ENCODE measurements at regions not wholly inside any gene's neighbourhood (a gene's known extent, or its start where the extent isn't known, plus 50 kb on each side); places are given as distances from the start of the nearest gene placed in this dataset.

DNA sequence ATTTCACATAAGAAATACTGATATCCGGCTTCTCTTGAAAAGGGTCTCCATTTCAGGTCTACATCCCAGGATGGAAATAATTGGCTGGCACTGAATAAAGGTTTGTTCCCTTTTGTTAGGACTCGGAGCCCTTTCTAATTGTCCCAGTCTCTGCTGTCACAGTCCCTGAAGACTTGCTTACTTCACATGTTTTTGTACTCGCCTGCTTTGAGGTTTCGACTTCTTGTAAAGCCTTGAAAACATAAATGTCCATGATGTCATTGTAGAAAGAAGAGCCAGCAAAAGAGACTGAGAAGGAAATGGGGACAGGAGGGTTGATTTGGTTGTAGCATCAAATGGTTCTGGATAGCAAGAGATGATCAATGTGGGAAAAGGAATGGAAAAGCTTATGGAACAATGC, 963.4 kb upstream of the SEMA6D start:
- ChIA-PET POLR2A (no interaction called here), CTCF (interaction anchor here (0.6 kb wide), 1 partner anchor 341 kb away, joined by 3 read pairs; no protein-coding TSS in a partner anchor)
- no peak overlapping the region for H3K27ac ChIP-seq
- DNase-seq (ENCODE audit: low read depth in 1 of 2, low spot score in 1 of 2), result no peak
- FAIRE-seq, result no peak
- TF ChIP-seq NR3C1 (IDR thresholded peaks at IDR 0.05) (no peak), HMGXB4 (CRISPR knock-in tag; IDR thresholded peaks at IDR 0.05; ENCODE audit: borderline replicate concordance) (no peak), HEYL (CRISPR knock-in tag; IDR thresholded peaks at IDR 0.05) (no peak), CBX8 (IDR thresholded peaks at IDR 0.05) (no peak), HOXB5 (CRISPR knock-in tag; IDR thresholded peaks at IDR 0.05) (no peak), SREBF2 (IDR thresholded peaks at IDR 0.05) (no peak), HDAC2 (IDR thresholded peaks at IDR 0.05) (no peak), BHLHE40 (IDR thresholded peaks at IDR 0.05; ENCODE audit: low read depth, low read length) (no peak), NPAS2 (CRISPR knock-in tag; IDR thresholded peaks at IDR 0.05; ENCODE audit: borderline replicate concordance) (no peak), CBX2 (IDR thresholded peaks at IDR 0.05; ENCODE audit: borderline replicate concordance, low read depth) (no peak), PHF8 (IDR thresholded peaks at IDR 0.05; ENCODE audit: borderline replicate concordance, low read depth) (no peak)
- TF ChIP-seq, protein P1, sequence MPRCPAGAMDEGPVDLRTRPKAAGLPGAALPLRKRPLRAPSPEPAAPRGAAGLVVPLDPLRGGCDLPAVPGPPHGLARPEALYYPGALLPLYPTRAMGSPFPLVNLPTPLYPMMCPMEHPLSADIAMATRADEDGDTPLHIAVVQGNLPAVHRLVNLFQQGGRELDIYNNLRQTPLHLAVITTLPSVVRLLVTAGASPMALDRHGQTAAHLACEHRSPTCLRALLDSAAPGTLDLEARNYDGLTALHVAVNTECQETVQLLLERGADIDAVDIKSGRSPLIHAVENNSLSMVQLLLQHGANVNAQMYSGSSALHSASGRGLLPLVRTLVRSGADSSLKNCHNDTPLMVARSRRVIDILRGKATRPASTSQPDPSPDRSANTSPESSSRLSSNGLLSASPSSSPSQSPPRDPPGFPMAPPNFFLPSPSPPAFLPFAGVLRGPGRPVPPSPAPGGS (IDR thresholded peaks at IDR 0.05), result no peak
- TF ChIP-seq, protein P2, sequence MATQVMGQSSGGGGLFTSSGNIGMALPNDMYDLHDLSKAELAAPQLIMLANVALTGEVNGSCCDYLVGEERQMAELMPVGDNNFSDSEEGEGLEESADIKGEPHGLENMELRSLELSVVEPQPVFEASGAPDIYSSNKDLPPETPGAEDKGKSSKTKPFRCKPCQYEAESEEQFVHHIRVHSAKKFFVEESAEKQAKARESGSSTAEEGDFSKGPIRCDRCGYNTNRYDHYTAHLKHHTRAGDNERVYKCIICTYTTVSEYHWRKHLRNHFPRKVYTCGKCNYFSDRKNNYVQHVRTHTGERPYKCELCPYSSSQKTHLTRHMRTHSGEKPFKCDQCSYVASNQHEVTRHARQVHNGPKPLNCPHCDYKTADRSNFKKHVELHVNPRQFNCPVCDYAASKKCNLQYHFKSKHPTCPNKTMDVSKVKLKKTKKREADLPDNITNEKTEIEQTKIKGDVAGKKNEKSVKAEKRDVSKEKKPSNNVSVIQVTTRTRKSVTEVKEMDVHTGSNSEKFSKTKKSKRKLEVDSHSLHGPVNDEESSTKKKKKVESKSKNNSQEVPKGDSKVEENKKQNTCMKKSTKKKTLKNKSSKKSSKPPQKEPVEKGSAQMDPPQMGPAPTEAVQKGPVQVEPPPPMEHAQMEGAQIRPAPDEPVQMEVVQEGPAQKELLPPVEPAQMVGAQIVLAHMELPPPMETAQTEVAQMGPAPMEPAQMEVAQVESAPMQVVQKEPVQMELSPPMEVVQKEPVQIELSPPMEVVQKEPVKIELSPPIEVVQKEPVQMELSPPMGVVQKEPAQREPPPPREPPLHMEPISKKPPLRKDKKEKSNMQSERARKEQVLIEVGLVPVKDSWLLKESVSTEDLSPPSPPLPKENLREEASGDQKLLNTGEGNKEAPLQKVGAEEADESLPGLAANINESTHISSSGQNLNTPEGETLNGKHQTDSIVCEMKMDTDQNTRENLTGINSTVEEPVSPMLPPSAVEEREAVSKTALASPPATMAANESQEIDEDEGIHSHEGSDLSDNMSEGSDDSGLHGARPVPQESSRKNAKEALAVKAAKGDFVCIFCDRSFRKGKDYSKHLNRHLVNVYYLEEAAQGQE (IDR thresholded peaks at IDR 0.05), result no peak
- TF ChIP-seq, protein P3, sequence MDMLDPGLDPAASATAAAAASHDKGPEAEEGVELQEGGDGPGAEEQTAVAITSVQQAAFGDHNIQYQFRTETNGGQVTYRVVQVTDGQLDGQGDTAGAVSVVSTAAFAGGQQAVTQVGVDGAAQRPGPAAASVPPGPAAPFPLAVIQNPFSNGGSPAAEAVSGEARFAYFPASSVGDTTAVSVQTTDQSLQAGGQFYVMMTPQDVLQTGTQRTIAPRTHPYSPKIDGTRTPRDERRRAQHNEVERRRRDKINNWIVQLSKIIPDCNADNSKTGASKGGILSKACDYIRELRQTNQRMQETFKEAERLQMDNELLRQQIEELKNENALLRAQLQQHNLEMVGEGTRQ (IDR thresholded peaks at IDR 0.05), result no peak
- H3K4me3 ChIP-seq, result no peak overlapping the region
- H3K9me3 ChIP-seq, result no peaks in the 10 kb centered on the region
- no peaks in the 10 kb centered on the region for H3K4me1 ChIP-seq
- whole genome bisulfite sequencing (ENCODE audit: missing lambda C conversion rate), result 15% methylated on average over 4 of the region's 4 CpGs
- H3K4me2 ChIP-seq, result no peak overlapping the region
- no peak for ATAC-seq

GRCh38 chr15:46763091-46763490, 954.2 kb upstream of the SEMA6D start:
- H3K4me1 ChIP-seq, result no peaks in the 10 kb centered on the region
- H3K9me3 ChIP-seq, result no peaks in the 10 kb centered on the region
- no peak overlapping the region for H3K27ac ChIP-seq
- WGBS (ENCODE audit: missing lambda C conversion rate), result 36% methylated on average over 1 of the region's 1 CpG
- ChIA-PET CTCF (no interaction called here), POLR2A (no interaction called here)
- no peak for DNase-seq (ENCODE audit: low read depth in 1 of 2, low spot score in 1 of 2)
- H3K4me2 ChIP-seq, result no peak overlapping the region
- FAIRE-seq, result no peak
- no peak for ATAC-seq
- TF ChIP-seq RARB (CRISPR knock-in tag; IDR thresholded peaks at IDR 0.05) (no peak), HMGXB4 (CRISPR knock-in tag; IDR thresholded peaks at IDR 0.05; ENCODE audit: borderline replicate concordance) (no peak), ZFP36 (IDR thresholded peaks at IDR 0.05; ENCODE audit: borderline replicate concordance, partially characterized antibody) (no peak), HEYL (CRISPR knock-in tag; IDR thresholded peaks at IDR 0.05) (no peak), POLR2AphosphoS2 (conservative IDR thresholded peaks at IDR 0.05; ENCODE audit: low read length) (no peak), ESRRA (IDR thresholded peaks at IDR 0.05; ENCODE audit: borderline replicate concordance, low read length) (no peak), HES2 (IDR thresholded peaks at IDR 0.05) (no peak), FOSL2 (IDR thresholded peaks at IDR 0.05) (no peak), FOSL2 (CRISPR knock-in tag; IDR thresholded peaks at IDR 0.05) (no peak), CEBPB (IDR thresholded peaks at IDR 0.05) (no peak), HDAC2 (IDR thresholded peaks at IDR 0.05) (no peak), EP300 (IDR thresholded peaks at IDR 0.05) (no peak), RFX5 (IDR thresholded peaks at IDR 0.05) (no peak), BHLHE40 (IDR thresholded peaks at IDR 0.05; ENCODE audit: low read depth, low read length) (no peak), NR3C1 (IDR thresholded peaks at IDR 0.05) (no peak), TP53 (CRISPR knock-in tag; IDR thresholded peaks at IDR 0.05) (no peak), RCOR1 (IDR thresholded peaks at IDR 0.05; ENCODE audit: low read depth, low read length) (no peak), HOXB5 (CRISPR knock-in tag; IDR thresholded peaks at IDR 0.05) (no peak)
- TF ChIP-seq, protein P3 (IDR thresholded peaks at IDR 0.05), result no peak
- H3K4me3 ChIP-seq, result no peak overlapping the region

Measured in A549 (cell line).